ENCODE measurements at regions not wholly inside any gene's neighbourhood (a gene's known extent, or its start where the extent isn't known, plus 50 kb on each side); places are given as distances from the start of the nearest gene placed in this dataset.
"Not testable (repeated sequence)": the region's sequence is repeated elsewhere in the genome, so short reads cannot be mapped to it uniquely, and the experiment has no call there.

DNA sequence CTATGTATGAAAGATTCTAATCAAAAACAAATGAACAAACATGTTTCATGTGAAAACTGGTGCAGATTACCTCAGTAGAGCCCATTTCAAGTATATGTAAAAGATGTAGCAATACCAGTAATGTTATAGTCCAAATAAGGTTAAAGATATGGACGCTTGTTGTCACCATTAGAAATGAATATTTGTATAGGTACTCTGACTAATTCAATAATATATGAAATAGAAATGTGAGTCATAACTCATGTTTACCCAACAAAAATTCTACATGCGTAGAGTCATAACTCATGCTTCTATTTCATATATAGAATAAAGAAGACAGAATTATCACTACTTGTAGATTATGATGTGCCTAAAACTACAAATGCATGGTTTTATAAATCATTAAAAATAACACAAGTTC, 739.1 kb upstream of the DIAPH2 start:
- no peaks in the 10 kb centered on the region for H3K27me3 ChIP-seq (ENCODE audit: control insufficient read depth, insufficient read depth, low read length)
- H3K9ac ChIP-seq (ENCODE audit: low read length), result no peak overlapping the region
- no peaks in the 10 kb centered on the region for H3K36me3 ChIP-seq (ENCODE audit: control insufficient read depth, insufficient read depth, low read length)
- no peak overlapping the region for H3K4me3 ChIP-seq (ENCODE audit: low read length)
- H3K27ac ChIP-seq (ENCODE audit: low read depth, low read length), result no peak overlapping the region
- H3K4me1 ChIP-seq (ENCODE audit: control insufficient read depth, insufficient read depth, low read length), result no peaks in the 10 kb centered on the region

DNA sequence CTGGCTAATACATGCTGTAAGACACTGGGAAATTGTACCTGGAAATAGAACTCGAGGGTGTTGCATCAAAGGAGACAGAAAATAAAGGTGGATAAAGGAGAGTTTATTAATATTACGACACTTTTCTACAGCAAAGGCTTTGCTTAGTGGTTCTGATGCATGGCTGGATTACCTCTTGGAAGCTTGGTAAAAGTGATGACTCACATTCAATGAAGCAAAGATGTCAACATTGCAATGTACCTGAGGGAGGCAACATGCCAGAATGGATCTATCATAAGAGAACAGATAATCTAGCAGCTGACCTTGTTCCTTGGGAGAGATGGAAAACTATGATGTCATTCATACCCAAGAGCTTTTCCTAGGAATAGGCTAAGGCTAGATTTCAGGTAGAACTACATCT, 735.1 kb upstream of the DIAPH2 start:
- no peak overlapping the region for H3K9ac ChIP-seq (ENCODE audit: low read length)
- no peaks in the 10 kb centered on the region for H3K36me3 ChIP-seq (ENCODE audit: control insufficient read depth, insufficient read depth, low read length)
- no peaks in the 10 kb centered on the region for H3K4me1 ChIP-seq (ENCODE audit: control insufficient read depth, insufficient read depth, low read length)
- no peak overlapping the region for H3K4me3 ChIP-seq (ENCODE audit: low read length)
- no peak overlapping the region for H3K27ac ChIP-seq (ENCODE audit: low read depth, low read length)
- H3K27me3 ChIP-seq (ENCODE audit: control insufficient read depth, insufficient read depth, low read length), result no peaks in the 10 kb centered on the region

DNA sequence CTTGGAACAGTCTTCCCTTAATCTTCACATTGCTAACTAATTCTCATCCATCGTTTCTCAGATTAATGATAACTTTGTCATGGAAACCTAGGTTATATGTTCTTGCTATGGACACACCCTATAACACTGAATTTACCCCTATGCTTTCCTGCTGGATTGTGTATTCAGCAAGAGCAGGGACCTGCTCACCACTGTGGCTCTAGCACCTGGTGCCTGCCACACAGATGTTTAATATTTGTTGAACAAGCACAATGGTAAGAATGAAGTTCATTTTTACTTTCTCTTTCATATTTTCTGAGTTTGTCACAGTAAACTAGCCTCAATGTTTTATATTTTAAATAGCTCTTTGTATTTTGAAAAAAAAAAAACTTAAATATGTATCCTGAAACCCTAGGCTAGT, 734.0 kb upstream of the DIAPH2 start:
- H3K4me3 ChIP-seq (ENCODE audit: low read length), result no peak overlapping the region
- H3K27ac ChIP-seq (ENCODE audit: low read depth, low read length), result no peak overlapping the region
- H3K4me1 ChIP-seq (ENCODE audit: control insufficient read depth, insufficient read depth, low read length), result no peaks in the 10 kb centered on the region
- H3K9ac ChIP-seq (ENCODE audit: low read length), result no peak overlapping the region
- no peaks in the 10 kb centered on the region for H3K36me3 ChIP-seq (ENCODE audit: control insufficient read depth, insufficient read depth, low read length)
- no peaks in the 10 kb centered on the region for H3K27me3 ChIP-seq (ENCODE audit: control insufficient read depth, insufficient read depth, low read length)

DNA sequence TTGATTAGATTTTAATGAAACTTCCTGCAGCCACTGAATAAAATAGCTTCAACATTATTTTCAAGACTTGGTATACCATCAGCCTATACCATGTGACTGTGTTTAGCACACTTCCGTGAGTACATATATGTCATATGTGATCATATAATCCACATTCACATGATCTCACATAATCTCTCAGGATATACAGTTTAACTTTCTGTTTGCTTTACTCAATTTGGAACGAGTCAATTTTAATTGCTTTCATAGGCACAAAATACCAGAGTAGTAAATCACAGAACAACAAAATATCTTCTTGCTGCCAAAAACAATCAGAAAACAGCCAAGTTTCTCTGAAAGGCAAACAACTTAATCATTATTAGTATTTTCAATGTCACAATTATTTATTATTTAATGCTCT, 731.1 kb upstream of the DIAPH2 start:
- no peaks in the 10 kb centered on the region for H3K27me3 ChIP-seq (ENCODE audit: control insufficient read depth, insufficient read depth, low read length)
- no peaks in the 10 kb centered on the region for H3K36me3 ChIP-seq (ENCODE audit: control insufficient read depth, insufficient read depth, low read length)
- no peak overlapping the region for H3K27ac ChIP-seq (ENCODE audit: low read depth, low read length)
- H3K4me3 ChIP-seq (ENCODE audit: low read length), result no peak overlapping the region
- H3K4me1 ChIP-seq (ENCODE audit: control insufficient read depth, insufficient read depth, low read length), result no peaks in the 10 kb centered on the region
- H3K9ac ChIP-seq (ENCODE audit: low read length), result no peak overlapping the region

DNA sequence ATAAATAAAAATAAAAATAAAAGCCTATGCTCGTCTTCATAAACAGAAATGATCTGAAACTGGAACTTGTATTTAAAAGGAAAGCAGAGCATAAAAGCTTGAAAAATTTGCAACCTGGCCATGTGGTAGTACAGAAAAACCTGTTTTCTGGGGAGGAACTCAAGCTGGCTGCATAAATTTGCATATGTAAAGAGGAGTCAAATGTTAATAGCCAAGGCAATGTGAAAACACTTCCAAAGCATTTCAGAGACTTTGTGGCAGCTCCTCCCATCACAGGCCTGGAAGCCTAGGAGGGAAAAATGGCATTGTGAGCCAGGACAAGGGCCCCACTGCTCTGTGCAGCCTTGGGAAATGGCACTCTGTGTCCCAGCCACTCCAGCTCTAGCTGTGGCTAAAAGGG, 727.9 kb upstream of the DIAPH2 start:
- no peaks in the 10 kb centered on the region for H3K27me3 ChIP-seq (ENCODE audit: control insufficient read depth, insufficient read depth, low read length)
- no peak overlapping the region for H3K27ac ChIP-seq (ENCODE audit: low read depth, low read length)
- H3K36me3 ChIP-seq (ENCODE audit: control insufficient read depth, insufficient read depth, low read length), result no peaks in the 10 kb centered on the region
- H3K9ac ChIP-seq (ENCODE audit: low read length), result no peak overlapping the region
- no peaks in the 10 kb centered on the region for H3K4me1 ChIP-seq (ENCODE audit: control insufficient read depth, insufficient read depth, low read length)
- no peak overlapping the region for H3K4me3 ChIP-seq (ENCODE audit: low read length)

DNA sequence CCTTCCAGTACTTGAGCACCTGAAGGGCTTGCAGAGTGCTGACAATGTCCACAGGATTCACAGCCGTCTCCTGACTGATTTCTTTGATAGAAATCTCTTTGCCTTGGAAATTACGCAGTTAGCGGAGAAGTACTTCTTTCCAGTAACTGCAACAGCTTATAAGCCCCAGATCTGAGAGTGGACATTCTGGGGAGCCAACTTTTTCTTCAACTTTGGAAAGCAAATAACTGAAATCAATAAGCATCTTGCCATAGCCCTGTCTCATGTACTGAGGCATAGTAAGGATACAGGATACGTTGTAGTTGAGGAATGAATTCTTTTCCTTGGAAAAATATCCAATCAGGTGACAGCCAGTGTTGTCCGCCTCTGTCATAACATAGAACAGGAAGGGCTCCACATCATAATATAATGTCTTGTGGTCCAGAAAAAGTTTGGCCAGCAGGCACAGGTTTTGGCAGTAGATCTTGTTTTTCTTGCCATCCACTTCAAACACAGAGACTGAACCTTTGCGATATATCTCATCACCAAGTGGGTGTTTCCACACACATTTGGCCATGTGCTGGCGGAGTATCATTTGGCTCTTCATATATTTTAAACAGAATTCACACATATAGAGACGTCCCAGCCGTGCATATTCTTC, 711.1 kb upstream of the DIAPH2 start:
- not testable (repeated sequence) for H3K9ac ChIP-seq (ENCODE audit: low read length); H3K4me3 ChIP-seq (ENCODE audit: low read length); H3K27ac ChIP-seq (ENCODE audit: low read depth, low read length); H3K27me3 ChIP-seq (ENCODE audit: control insufficient read depth, insufficient read depth, low read length); H3K4me1 ChIP-seq (ENCODE audit: control insufficient read depth, insufficient read depth, low read length); H3K36me3 ChIP-seq (ENCODE audit: control insufficient read depth, insufficient read depth, low read length)

DNA sequence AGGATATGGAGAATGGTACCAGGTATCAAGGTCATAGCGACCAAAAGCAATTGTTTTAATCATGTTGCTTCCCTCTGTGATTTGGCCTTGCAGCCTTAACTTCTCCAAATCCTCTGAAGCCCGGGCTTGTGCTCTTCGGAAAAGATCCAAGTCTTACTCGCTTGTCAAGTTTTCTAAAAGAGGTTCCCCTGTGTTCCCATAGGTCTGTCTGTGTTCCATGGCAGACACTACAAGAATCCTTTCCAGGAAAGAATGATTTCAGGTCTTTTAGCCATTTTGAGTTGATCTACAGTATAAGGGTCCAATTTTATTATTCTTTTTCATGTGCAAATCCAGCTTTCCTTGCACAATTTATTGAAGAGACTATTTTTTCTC, 710.6 kb upstream of the DIAPH2 start:
- Histone ChIP-seq H3K27ac (ENCODE audit: low read depth, low read length) (no peak overlapping the region), H3K9ac (ENCODE audit: low read length) (no peak overlapping the region), H3K27me3 (ENCODE audit: control insufficient read depth, insufficient read depth, low read length) (no peaks in the 10 kb centered on the region), H3K36me3 (ENCODE audit: control insufficient read depth, insufficient read depth, low read length) (no peaks in the 10 kb centered on the region), H3K4me3 (ENCODE audit: low read length) (no peak overlapping the region), H3K4me1 (ENCODE audit: control insufficient read depth, insufficient read depth, low read length) (no peaks in the 10 kb centered on the region)

DNA sequence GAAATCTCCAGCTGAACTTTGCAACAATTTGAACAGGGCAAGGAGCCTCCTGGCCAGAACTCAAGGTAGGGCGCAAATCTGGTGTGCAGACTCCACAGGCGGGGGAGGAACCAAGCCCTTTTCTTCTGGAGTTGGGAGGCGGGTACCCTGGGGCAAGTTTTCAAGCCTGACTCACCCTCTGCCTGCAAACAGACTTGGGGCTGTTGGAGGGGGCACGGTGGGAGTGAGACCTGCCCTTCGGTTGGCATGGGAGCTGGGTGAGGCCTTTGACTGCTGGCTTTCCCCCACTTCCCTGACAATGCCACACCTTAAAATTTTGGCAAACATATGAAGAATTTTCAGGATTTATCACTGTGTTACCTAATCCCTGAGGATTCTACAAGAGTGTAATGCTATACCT, 709.8 kb upstream of the DIAPH2 start:
- no peaks in the 10 kb centered on the region for H3K36me3 ChIP-seq (ENCODE audit: control insufficient read depth, insufficient read depth, low read length)
- no peaks in the 10 kb centered on the region for H3K4me1 ChIP-seq (ENCODE audit: control insufficient read depth, insufficient read depth, low read length)
- H3K27ac ChIP-seq (ENCODE audit: low read depth, low read length), result no peak overlapping the region
- H3K27me3 ChIP-seq (ENCODE audit: control insufficient read depth, insufficient read depth, low read length), result no peaks in the 10 kb centered on the region
- no peak overlapping the region for H3K4me3 ChIP-seq (ENCODE audit: low read length)
- no peak overlapping the region for H3K9ac ChIP-seq (ENCODE audit: low read length)

DNA sequence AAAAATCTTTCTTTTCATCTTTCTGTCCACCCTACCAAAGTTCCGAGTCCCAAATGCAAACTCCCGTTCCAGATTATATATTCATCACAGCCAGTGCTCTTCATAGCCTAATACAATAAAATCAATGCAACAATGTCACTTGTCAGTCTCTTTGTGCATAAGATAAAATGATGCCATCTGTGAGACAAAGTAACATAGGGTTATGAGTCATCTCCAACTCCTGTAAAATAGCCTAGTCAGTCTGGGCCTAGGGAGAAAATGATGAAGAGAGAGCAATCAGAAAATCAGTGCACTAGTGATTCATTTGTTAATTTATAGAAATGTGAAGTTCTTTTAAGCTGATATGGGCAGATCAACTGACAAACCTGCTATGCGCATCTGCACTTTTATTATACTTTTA, 689.1 kb upstream of the DIAPH2 start:
- Histone ChIP-seq H3K27ac (ENCODE audit: low read depth, low read length) (no peak overlapping the region), H3K4me1 (ENCODE audit: control insufficient read depth, insufficient read depth, low read length) (no peaks in the 10 kb centered on the region), H3K9ac (ENCODE audit: low read length) (no peak overlapping the region), H3K4me3 (ENCODE audit: low read length) (no peak overlapping the region), H3K27me3 (ENCODE audit: control insufficient read depth, insufficient read depth, low read length) (no peaks in the 10 kb centered on the region), H3K36me3 (ENCODE audit: control insufficient read depth, insufficient read depth, low read length) (no peaks in the 10 kb centered on the region)

DNA sequence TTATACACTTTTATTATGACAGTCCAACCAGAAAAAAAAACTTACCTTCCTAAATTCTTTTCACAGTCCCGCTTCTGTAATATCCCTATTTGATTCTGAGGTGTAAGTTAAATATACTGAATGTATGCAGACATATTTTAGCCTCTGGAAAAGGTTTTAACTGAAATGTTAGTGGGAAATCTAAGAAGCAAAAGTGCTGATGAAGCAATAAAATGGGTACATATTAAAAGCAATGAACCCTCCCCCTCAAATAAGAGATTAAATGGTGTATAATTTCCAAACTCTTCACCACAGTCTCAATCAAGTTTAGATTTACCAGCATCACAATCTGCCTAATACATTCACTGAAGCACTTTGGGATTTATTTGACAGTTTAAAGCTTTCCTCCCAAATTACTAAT, 688.3 kb upstream of the DIAPH2 start:
- Histone ChIP-seq H3K4me1 (ENCODE audit: control insufficient read depth, insufficient read depth, low read length) (no peaks in the 10 kb centered on the region), H3K4me3 (ENCODE audit: low read length) (no peak overlapping the region), H3K9ac (ENCODE audit: low read length) (no peak overlapping the region), H3K27me3 (ENCODE audit: control insufficient read depth, insufficient read depth, low read length) (no peaks in the 10 kb centered on the region), H3K36me3 (ENCODE audit: control insufficient read depth, insufficient read depth, low read length) (no peaks in the 10 kb centered on the region), H3K27ac (ENCODE audit: low read depth, low read length) (no peak overlapping the region)

DNA sequence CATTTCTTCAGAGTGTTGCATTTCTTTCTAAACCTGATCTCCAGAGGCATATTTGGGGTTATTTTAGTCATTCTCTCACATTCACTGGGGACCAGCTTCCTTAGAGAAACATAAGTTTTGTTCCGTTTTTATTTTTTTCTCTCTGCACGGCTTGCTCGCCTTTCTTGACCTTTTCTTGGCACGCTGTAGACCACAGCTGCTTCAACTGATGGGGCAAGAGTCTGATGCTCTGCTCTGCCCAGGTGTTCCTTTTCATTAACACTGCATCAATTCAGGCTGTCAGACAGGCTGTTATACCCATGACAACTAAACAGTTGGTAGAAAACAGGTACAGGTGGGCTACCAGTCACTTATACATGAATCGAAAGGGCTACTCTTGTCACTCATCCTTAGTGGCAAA, 682.2 kb upstream of the DIAPH2 start:
- no peaks in the 10 kb centered on the region for H3K36me3 ChIP-seq (ENCODE audit: control insufficient read depth, insufficient read depth, low read length)
- no peak overlapping the region for H3K27ac ChIP-seq (ENCODE audit: low read depth, low read length)
- no peaks in the 10 kb centered on the region for H3K27me3 ChIP-seq (ENCODE audit: control insufficient read depth, insufficient read depth, low read length)
- H3K9ac ChIP-seq (ENCODE audit: low read length), result no peak overlapping the region
- H3K4me1 ChIP-seq (ENCODE audit: control insufficient read depth, insufficient read depth, low read length), result no peaks in the 10 kb centered on the region
- no peak overlapping the region for H3K4me3 ChIP-seq (ENCODE audit: low read length)

DNA sequence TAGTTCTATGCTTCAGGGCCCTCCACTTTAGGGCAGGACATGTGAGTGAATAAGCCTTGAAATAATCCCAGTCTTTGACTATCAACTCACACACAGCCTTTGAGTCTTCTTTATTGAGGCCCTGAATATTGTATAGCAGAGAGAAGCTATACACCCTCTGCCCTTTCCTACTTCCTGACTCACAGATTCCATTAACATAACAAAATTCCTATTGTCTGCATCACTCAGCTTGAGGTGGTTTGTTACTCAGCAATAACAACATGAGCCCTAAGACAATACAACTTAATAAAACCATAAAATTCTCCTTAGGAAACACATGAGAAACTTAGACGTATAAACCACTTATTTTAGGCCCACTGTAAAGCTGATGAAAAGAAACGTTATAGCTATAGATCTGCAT, 680.3 kb upstream of the DIAPH2 start:
- Histone ChIP-seq H3K27ac (ENCODE audit: low read depth, low read length) (no peak overlapping the region), H3K36me3 (ENCODE audit: control insufficient read depth, insufficient read depth, low read length) (no peaks in the 10 kb centered on the region), H3K9ac (ENCODE audit: low read length) (no peak overlapping the region), H3K27me3 (ENCODE audit: control insufficient read depth, insufficient read depth, low read length) (no peaks in the 10 kb centered on the region), H3K4me3 (ENCODE audit: low read length) (no peak overlapping the region), H3K4me1 (ENCODE audit: control insufficient read depth, insufficient read depth, low read length) (no peaks in the 10 kb centered on the region)

DNA sequence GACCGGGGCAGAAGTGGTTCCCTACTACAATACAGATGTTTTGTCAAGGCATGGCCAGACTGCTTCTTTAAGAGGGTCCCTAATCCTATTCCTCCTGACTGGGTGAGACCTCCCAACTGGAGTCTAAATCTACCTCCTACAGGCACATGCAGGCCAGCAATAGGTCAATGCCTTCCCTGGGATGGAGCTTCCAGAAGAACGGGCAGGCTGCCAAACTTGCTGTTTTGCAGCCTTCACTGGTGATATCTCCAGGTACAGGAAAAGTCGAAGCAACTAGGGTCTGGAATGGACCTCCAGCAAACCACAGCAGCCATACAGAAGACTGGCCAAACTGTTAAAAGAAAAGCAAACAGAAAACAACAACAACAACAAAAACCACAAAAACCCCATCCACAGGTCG, 678.4 kb upstream of the DIAPH2 start:
- no peak overlapping the region for H3K27ac ChIP-seq (ENCODE audit: low read depth, low read length)
- no peak overlapping the region for H3K4me3 ChIP-seq (ENCODE audit: low read length)
- no peak overlapping the region for H3K9ac ChIP-seq (ENCODE audit: low read length)
- H3K27me3 ChIP-seq (ENCODE audit: control insufficient read depth, insufficient read depth, low read length), result no peaks in the 10 kb centered on the region
- no peaks in the 10 kb centered on the region for H3K4me1 ChIP-seq (ENCODE audit: control insufficient read depth, insufficient read depth, low read length)
- H3K36me3 ChIP-seq (ENCODE audit: control insufficient read depth, insufficient read depth, low read length), result no peaks in the 10 kb centered on the region

Data from rectal smooth muscle tissue (tissue), 1 donor.